H9 (cell line): ENCODE measurements at regions not wholly inside any gene's neighbourhood (a gene's known extent, or its start where the extent isn't known, plus 50 kb on each side); places are given as distances from the start of the nearest gene placed in this dataset.
A peak's percentile ranks its signal among the peaks of the same experiment; 100 is the strongest.
"Not testable (repeated sequence)": the region's sequence is repeated elsewhere in the genome, so short reads cannot be mapped to it uniquely, and the experiment has no call there.

ENCODE experiments used
- DNase-seq: peaks from one replicate; pipeline ENCODE4 v3.0.0-alpha.2; 2017
- H2AFZ ChIP-seq: one replicate; pipeline ENCODE4 v1.6.1; 2013; ENCODE audit warnings: mild to moderate bottlenecking, low read length, control low read depth, moderate library complexity
- H2AK5ac ChIP-seq: 2 replicates; pipeline ENCODE4 v1.6.1; 2013; ENCODE audit warnings: low read length, control low read depth, mixed read lengths; ENCODE audit not compliant: insufficient read length
- H2BK120ac ChIP-seq: one replicate; pipeline ENCODE4 v1.6.1; 2013; ENCODE audit warnings: low read depth, mild to moderate bottlenecking, low read length, control low read depth, inconsistent platforms; ENCODE audit not compliant: poor library complexity, severe bottlenecking
- H2BK12ac ChIP-seq: 2 replicates; pipeline ENCODE4 v1.6.1; 2013; ENCODE audit warnings: low read length, control low read depth, mixed read lengths, low read depth; ENCODE audit not compliant: insufficient read length
- H2BK15ac ChIP-seq: 2 replicates; pipeline ENCODE4 v1.6.1; 2013; ENCODE audit warnings: low read depth, low read length, control low read depth
- H2BK20ac ChIP-seq: one replicate; pipeline ENCODE4 v1.6.1; 2013; ENCODE audit warnings: low read depth, mild to moderate bottlenecking, low read length, control low read depth, inconsistent platforms; ENCODE audit not compliant: poor library complexity, severe bottlenecking
- H2BK5ac ChIP-seq: 2 replicates; pipeline ENCODE4 v1.6.1; 2013; ENCODE audit warnings: low read length, control low read depth, mixed read lengths; ENCODE audit not compliant: insufficient read length
- H3K14ac ChIP-seq: 2 replicates; pipeline ENCODE4 v1.6.1; 2013; ENCODE audit warnings: low read length, control low read depth; ENCODE audit not compliant: insufficient read depth
- H3K18ac ChIP-seq: 2 replicates; pipeline ENCODE4 v1.6.1; 2013; ENCODE audit warnings: low read depth, mild to moderate bottlenecking, mixed read lengths, low read length, control low read depth; ENCODE audit not compliant: insufficient read length
- H3K23ac ChIP-seq: 2 replicates; pipeline ENCODE4 v1.6.1; 2013; ENCODE audit warnings: low read length, control low read depth, mixed read lengths, low read depth; ENCODE audit not compliant: insufficient read length
- H3K23me2 ChIP-seq: 2 replicates; pipeline ENCODE4 v1.6.1; 2013; ENCODE audit warnings: low read depth, mild to moderate bottlenecking, mixed read lengths, low read length, control low read depth; ENCODE audit not compliant: insufficient read length, poor library complexity, severe bottlenecking
- H3K27ac ChIP-seq: 2 replicates; pipeline ENCODE4 v1.5.1; 2013; ENCODE audit warnings: low read length, control low read depth, mixed read lengths, low read depth; ENCODE audit not compliant: insufficient read length
- H3K27me3 ChIP-seq: 2 replicates; pipeline ENCODE4 v1.6.1; 2013; ENCODE audit warnings: low read length, control low read depth, inconsistent platforms; ENCODE audit not compliant: insufficient read depth
- H3K4ac ChIP-seq: 2 replicates; pipeline ENCODE4 v1.6.1; 2013; ENCODE audit warnings: low read depth, mild to moderate bottlenecking, control low read depth, inconsistent platforms, low read length, moderate library complexity
- H3K4me1 ChIP-seq: 2 replicates; pipeline ENCODE4 v1.6.1; 2013; ENCODE audit warnings: low read length, control low read depth, inconsistent platforms; ENCODE audit not compliant: insufficient read depth
- H3K4me2 ChIP-seq: 2 replicates; pipeline ENCODE4 v1.6.1; 2013; ENCODE audit warnings: low read length, control low read depth, mixed read lengths; ENCODE audit not compliant: insufficient read length, insufficient read depth
- H3K56ac ChIP-seq: 2 replicates; pipeline ENCODE4 v1.6.1; 2013; ENCODE audit warnings: low read depth, mild to moderate bottlenecking, mixed read lengths, low read length, control low read depth; ENCODE audit not compliant: insufficient read length
- H3K79me1 ChIP-seq: 2 replicates; pipeline ENCODE4 v1.6.1; 2013; ENCODE audit warnings: low read depth, mild to moderate bottlenecking, moderate library complexity, low read length, control low read depth, inconsistent platforms; ENCODE audit not compliant: insufficient read depth, poor library complexity, severe bottlenecking
- H3K79me2 ChIP-seq: 2 replicates; pipeline ENCODE4 v1.6.1; 2013; ENCODE audit warnings: low read length, control low read depth, inconsistent platforms; ENCODE audit not compliant: insufficient read depth
- H3K9ac ChIP-seq: 2 replicates; pipeline ENCODE4 v1.6.1; 2013; ENCODE audit warnings: low read length, control low read depth, mixed read lengths; ENCODE audit not compliant: insufficient read length; ENCODE audit errors: extremely low read depth
- H3K9me3 ChIP-seq: one replicate; pipeline ENCODE4 v1.6.1; 2013; ENCODE audit warnings: low read depth, low read length, inconsistent platforms; ENCODE audit not compliant: control insufficient read depth
- H3T11ph ChIP-seq: one replicate; pipeline ENCODE4 v1.6.1; 2013; ENCODE audit warnings: mild to moderate bottlenecking, low read length, control low read depth, inconsistent platforms
- H4K20me1 ChIP-seq: one replicate; pipeline ENCODE4 v1.6.1; 2013; ENCODE audit not compliant: control insufficient read depth, insufficient read length, insufficient read depth
- H4K5ac ChIP-seq: 2 replicates; pipeline ENCODE4 v1.6.1; 2013; ENCODE audit warnings: low read depth, mild to moderate bottlenecking, mixed read lengths, low read length, control low read depth; ENCODE audit not compliant: insufficient read length
- H4K8ac ChIP-seq: replicated peaks from 2 replicates; pipeline ENCODE4 v1.6.1; 2013; ENCODE audit warnings: low read length, control low read depth, mixed read lengths, low read depth; ENCODE audit not compliant: insufficient read length
- H4K91ac ChIP-seq: 2 replicates; pipeline ENCODE4 v1.6.1; 2013; ENCODE audit warnings: low read depth, mild to moderate bottlenecking, moderate library complexity, mixed read lengths, low read length, control low read depth; ENCODE audit not compliant: insufficient read length
- H3K27ac Mint-ChIP-seq, 3 experiments: 2 replicates in 2 of 3; 3 replicates in 1 of 3; pipeline ENCODE4 v1.8.0; 2020 to 2021; ENCODE audit warnings: mixed read lengths in 3 of 3, mild to moderate bottlenecking in 1 of 3, moderate library complexity in 1 of 3
- H3K27me3 Mint-ChIP-seq: 2 replicates; pipeline ENCODE4 v1.8.0; 2021; ENCODE audit warnings: low read depth, mild to moderate bottlenecking, moderate library complexity, mixed read lengths
- H3K36me3 Mint-ChIP-seq, 3 experiments: 2 replicates in 2 of 3; 3 replicates in 1 of 3; pipeline ENCODE4 v1.8.0; 2020 to 2021; ENCODE audit warnings: low read depth in 3 of 3, mixed read lengths in 3 of 3; ENCODE audit not compliant: insufficient read depth in 1 of 3
- H3K4me1 Mint-ChIP-seq, 2 experiments: 2 replicates each; pipeline ENCODE4 v1.8.0; 2020; ENCODE audit warnings: mixed read lengths in 2 of 2
- H3K4me3 Mint-ChIP-seq, 2 experiments: 2 replicates in 1 of 2; 3 replicates in 1 of 2; pipeline ENCODE4 v1.8.0; 2020 to 2021; ENCODE audit warnings: mild to moderate bottlenecking in 2 of 2, mixed read lengths in 2 of 2, moderate library complexity in 1 of 2
- H3K9me3 Mint-ChIP-seq, 2 experiments: 2 replicates in 1 of 2; 3 replicates in 1 of 2; pipeline ENCODE4 v1.8.0; 2020; ENCODE audit warnings: mild to moderate bottlenecking in 2 of 2, mixed read lengths in 2 of 2, moderate library complexity in 1 of 2
- WGBS: extraction: QIAGEN DNeasy Blood & Tissue Kit; methylation state at CpG from one replicate; pipeline ENCODE4 v1.1.7; 2013; ENCODE audit warnings: missing lambda C conversion rate, low lambda C conversion rate, mixed read lengths; ENCODE audit not compliant: insufficient read length; ENCODE audit errors: extremely low coverage; 5-methylcytosine and 5-hydroxymethylcytosine counted together
- TF ChIP-seq, protein P1 (sequence below): fragments of 200-600 bp; sonication (generic); conservative IDR thresholded peaks from 3 replicates; pipeline ENCODE4 v1.8.0; 2021; ENCODE audit warnings: antibody characterized with exemption, mild to moderate bottlenecking

GRCh38 chr14:28308734-28309133 lies 457.9 kb upstream of the FOXG1 start:
- no peak overlapping the region for H2BK15ac ChIP-seq
- H3K9me3 ChIP-seq = no peaks in the 10 kb centered on the region
- WGBS = no CpG with 5 or more reads among the region's 2 CpGs
- H3K14ac ChIP-seq = no peak overlapping the region
- H3K27ac ChIP-seq = no peak overlapping the region
- Mint-ChIP-seq H3K27me3 (no peaks in the 10 kb centered on the region), H3K36me3 (no peaks in the 10 kb centered on the region), H3K4me1 (peaks cover 0 to 14% of the 10 kb centered on the region in 2 experiments; a peak in 2 of 4 replicates), H3K4me3 (no peak overlapping the region), H3K9me3 (peaks cover under 1 to 3% of the 10 kb centered on the region in 2 experiments; a peak in 2 of 5 replicates), H3K27ac (no peak overlapping the region)
- H2AK5ac ChIP-seq = no peak overlapping the region
- no peaks in the 10 kb centered on the region for H3K23me2 ChIP-seq
- H4K5ac ChIP-seq = no peak overlapping the region
- H2BK120ac ChIP-seq = no peak overlapping the region
- no peak overlapping the region for H2AFZ ChIP-seq
- H3K79me2 ChIP-seq = no peaks in the 10 kb centered on the region
- H3K79me1 ChIP-seq = no peaks in the 10 kb centered on the region
- H2BK12ac ChIP-seq = no peak overlapping the region
- no peak overlapping the region for H4K8ac ChIP-seq
- no peaks in the 10 kb centered on the region for H4K20me1 ChIP-seq
- no peak overlapping the region for H4K91ac ChIP-seq
- no peak overlapping the region for H2BK20ac ChIP-seq
- H3K18ac ChIP-seq = no peak overlapping the region
- no peak overlapping the region for H3K56ac ChIP-seq
- H3T11ph ChIP-seq = no peak overlapping the region
- no peak overlapping the region for H3K23ac ChIP-seq
- H2BK5ac ChIP-seq = no peak overlapping the region
- no peaks in the 10 kb centered on the region for H3K4me1 ChIP-seq
- no peaks in the 10 kb centered on the region for H3K27me3 ChIP-seq
- H3K4me2 ChIP-seq = no peak overlapping the region
- DNase-seq = no peak
- H3K4ac ChIP-seq = no peak overlapping the region
- no peak overlapping the region for H3K9ac ChIP-seq
- TF ChIP-seq, protein P1, sequence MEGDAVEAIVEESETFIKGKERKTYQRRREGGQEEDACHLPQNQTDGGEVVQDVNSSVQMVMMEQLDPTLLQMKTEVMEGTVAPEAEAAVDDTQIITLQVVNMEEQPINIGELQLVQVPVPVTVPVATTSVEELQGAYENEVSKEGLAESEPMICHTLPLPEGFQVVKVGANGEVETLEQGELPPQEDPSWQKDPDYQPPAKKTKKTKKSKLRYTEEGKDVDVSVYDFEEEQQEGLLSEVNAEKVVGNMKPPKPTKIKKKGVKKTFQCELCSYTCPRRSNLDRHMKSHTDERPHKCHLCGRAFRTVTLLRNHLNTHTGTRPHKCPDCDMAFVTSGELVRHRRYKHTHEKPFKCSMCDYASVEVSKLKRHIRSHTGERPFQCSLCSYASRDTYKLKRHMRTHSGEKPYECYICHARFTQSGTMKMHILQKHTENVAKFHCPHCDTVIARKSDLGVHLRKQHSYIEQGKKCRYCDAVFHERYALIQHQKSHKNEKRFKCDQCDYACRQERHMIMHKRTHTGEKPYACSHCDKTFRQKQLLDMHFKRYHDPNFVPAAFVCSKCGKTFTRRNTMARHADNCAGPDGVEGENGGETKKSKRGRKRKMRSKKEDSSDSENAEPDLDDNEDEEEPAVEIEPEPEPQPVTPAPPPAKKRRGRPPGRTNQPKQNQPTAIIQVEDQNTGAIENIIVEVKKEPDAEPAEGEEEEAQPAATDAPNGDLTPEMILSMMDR = no peak

DNA sequence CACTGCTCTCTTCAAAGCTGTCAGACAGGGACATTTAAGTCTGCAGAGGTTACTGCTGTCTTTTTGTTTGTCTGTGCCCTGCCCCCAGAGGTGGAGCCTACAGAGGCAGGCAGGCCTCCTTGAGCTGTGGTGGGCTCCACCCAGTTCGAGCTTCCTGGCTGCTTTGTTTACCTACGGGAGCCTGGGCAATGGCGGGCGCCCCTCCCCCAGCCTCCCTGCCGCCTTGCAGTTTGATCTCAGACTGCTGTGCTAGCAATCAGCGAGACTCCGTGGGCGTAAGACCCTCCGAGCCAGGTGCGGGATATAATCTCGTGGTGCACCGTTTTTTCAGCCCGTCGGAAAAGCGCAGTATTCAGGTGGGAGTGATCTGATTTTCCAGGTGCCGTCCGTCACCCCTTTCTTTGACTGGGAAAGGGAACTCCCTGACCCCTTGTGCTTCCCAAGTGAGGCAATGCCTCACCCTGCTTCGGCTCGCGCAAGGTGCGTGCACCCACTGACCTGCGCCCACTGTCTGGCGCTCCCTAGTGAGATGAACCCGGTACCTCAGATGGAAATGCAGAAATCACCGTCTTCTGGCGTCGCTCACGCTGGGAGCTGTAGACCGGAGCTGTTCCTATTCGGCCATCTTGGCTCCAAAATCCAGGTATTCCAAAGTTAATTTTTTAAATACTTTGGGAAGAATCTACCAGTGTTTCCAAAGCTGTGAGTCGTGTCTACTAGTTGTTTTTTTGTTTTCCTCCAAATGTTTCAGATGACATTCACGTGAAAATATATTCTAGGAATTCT lies 448.5 kb upstream of the FOXG1 start:
- Mint-ChIP-seq H3K27ac (peak overlapping the region in 2 of 3 experiments; percentile 87 to 91; a peak in 3 of 7 replicates), H3K9me3 (peaks cover 4 to 14% of the 10 kb centered on the region in 2 experiments; a peak in 3 of 5 replicates), H3K4me3 (peak overlapping the region; percentile 44 to 64; a peak in 4 of 5 replicates)
- not testable (repeated sequence) for H3K27ac ChIP-seq, H4K91ac ChIP-seq, H3K23ac ChIP-seq, H2BK5ac ChIP-seq, H3K4ac ChIP-seq, H2AK5ac ChIP-seq, H2BK15ac ChIP-seq, H3K9ac ChIP-seq, H3K4me1 ChIP-seq, H3K9me3 ChIP-seq, H3K79me2 ChIP-seq, H3K27me3 ChIP-seq, H4K5ac ChIP-seq, H3T11ph ChIP-seq, H2BK12ac ChIP-seq, H3K23me2 ChIP-seq, H3K18ac ChIP-seq, H3K56ac ChIP-seq, H3K4me1 Mint-ChIP-seq, H4K20me1 ChIP-seq, H3K36me3 Mint-ChIP-seq, H3K27me3 Mint-ChIP-seq, DNase-seq, H2BK120ac ChIP-seq, H2AFZ ChIP-seq, H2BK20ac ChIP-seq, H3K79me1 ChIP-seq
- Histone ChIP-seq H4K8ac (peak overlapping the region; percentile 67), H3K14ac (peak overlapping the region; percentile 80; the same call in 1 of the 2 replicates), H3K4me2 (peak overlapping the region; percentile 21)
- WGBS = no CpG with 5 or more reads among the region's 32 CpGs
